ENCODE measurements at regions not wholly inside any gene's neighbourhood (a gene's known extent, or its start where the extent isn't known, plus 50 kb on each side); places are given as distances from the start of the nearest gene placed in this dataset.

DNA sequence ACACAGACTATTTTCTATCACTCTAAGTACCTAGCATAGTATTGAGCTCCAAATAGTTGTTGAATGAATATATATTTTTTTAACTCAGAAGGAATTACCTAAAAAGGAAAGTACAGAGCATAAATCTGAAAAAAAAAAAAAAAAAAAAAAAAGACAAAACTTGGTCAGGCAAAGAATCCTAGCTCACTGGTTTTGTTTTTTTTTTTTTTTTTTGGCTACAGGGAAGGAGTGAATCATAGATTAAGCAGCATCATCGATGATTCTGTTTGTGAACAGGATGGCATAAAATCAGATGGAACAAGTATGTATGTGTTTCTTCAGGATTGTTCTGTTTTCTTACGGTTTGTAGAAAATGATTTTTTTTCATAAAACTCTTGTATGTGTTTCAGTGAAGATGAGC is 66.1 kb upstream of the BCAT1 start:
- TF ChIP-seq, protein P1, sequence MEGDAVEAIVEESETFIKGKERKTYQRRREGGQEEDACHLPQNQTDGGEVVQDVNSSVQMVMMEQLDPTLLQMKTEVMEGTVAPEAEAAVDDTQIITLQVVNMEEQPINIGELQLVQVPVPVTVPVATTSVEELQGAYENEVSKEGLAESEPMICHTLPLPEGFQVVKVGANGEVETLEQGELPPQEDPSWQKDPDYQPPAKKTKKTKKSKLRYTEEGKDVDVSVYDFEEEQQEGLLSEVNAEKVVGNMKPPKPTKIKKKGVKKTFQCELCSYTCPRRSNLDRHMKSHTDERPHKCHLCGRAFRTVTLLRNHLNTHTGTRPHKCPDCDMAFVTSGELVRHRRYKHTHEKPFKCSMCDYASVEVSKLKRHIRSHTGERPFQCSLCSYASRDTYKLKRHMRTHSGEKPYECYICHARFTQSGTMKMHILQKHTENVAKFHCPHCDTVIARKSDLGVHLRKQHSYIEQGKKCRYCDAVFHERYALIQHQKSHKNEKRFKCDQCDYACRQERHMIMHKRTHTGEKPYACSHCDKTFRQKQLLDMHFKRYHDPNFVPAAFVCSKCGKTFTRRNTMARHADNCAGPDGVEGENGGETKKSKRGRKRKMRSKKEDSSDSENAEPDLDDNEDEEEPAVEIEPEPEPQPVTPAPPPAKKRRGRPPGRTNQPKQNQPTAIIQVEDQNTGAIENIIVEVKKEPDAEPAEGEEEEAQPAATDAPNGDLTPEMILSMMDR (IDR thresholded peaks at IDR 0.05; ENCODE audit: insufficient read depth, low read depth, low read length), result no peak
- H3K4me3 ChIP-seq (ENCODE audit: low read depth, low read length), result no peak overlapping the region
- DNase-seq (ENCODE audit: low read depth), result no peak

DNA sequence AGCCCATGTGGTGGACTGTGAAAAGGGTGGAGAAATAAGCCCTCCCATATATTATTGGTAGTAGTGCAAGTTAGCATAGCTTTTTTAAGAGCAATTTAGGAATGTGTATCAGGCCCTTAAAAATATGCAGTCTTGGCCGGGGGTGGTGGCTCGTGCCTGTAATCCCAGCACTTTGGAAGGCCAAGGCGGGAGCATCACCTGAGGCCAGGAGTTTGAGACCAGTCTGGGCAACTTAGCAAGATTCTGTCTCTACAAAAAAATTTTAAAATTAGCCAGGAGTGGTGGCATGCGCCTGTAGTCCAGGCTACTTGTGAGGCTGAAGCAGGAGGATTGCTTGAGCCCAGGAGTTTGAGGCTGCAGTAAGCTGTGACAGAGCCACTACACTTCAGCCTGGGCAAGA is 64.2 kb upstream of the BCAT1 start:
- no peak for DNase-seq (ENCODE audit: low read depth)
- TF ChIP-seq, protein P1 (IDR thresholded peaks at IDR 0.05; ENCODE audit: insufficient read depth, low read depth, low read length), result no peak
- no peak overlapping the region for H3K4me3 ChIP-seq (ENCODE audit: low read depth, low read length)

DNA sequence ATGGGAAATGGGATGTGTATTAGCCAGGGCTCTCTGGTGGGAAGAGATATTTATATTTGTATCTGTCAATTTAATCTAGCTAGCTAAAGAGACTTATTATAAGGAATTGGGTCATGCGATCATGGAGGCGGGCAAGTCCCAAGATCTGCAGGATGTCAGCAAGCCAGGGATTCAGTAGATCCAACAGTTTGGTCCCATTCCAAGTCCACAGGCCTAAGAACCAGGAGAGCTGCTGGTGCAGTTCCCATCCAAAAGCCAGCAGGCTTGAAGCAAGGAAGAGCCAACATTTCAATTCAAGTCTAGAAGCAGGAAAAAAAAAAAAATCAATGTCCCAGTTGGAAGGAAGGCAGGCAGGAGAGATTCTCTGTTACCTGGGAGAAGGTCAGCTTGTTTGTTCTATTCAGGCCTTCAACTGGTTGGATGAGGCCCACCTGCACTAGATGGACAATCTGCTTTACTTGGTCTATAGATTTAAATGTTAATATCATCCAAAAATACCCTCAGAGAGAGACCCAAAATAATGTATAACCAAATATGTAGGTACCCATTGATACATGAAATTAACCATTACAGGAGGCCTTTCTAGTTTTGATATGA is 60.7 kb upstream of the BCAT1 start:
- DNase-seq (ENCODE audit: low read depth), result no peak
- TF ChIP-seq, protein P1 (IDR thresholded peaks at IDR 0.05; ENCODE audit: insufficient read depth, low read depth, low read length), result no peak
- H3K4me3 ChIP-seq (ENCODE audit: low read depth, low read length), result no peak overlapping the region

DNA sequence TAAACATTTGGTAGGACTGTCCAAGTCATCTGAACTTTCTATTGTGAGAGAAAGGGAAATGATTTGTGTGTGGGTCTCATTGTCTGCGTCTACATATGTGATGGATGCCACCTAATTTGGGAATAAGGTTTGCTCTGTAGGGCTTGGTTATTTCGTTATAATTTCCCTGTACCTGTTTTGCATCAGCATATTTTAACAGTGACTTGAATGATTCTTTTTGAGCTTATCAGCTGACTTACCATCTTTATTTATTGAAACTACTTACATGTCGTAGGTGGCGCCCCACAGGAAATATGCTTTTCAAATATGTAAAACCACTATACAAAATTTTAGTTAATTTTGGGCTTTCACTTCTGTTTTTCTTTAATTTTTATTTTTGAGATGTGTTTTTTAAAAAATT is 56.5 kb upstream of the BCAT1 start:
- DNase-seq (ENCODE audit: low read depth), result no peak
- H3K4me3 ChIP-seq (ENCODE audit: low read depth, low read length), result no peak overlapping the region
- TF ChIP-seq, protein P1 (IDR thresholded peaks at IDR 0.05; ENCODE audit: insufficient read depth, low read depth, low read length), result no peak

DNA sequence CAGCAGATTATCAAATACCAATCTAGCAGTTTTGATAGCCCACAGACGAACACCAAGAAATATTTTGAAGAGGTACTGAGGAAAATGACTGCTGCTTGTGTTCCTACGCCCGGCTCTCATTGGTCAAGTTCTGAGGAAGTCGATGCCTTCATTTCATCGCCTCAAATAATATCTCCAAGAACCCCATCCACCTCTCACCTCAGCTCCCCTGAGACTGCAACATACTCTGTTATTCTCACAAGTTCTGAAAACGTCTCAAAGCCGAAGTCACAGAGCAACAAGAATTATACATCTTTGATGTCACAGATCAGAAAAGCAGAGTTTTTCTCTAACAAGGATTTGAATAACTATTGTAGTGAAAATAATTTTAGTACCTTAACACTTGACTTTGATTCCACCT is 55.5 kb upstream of the BCAT1 start:
- TF ChIP-seq, protein P1 (IDR thresholded peaks at IDR 0.05; ENCODE audit: insufficient read depth, low read depth, low read length), result no peak
- no peak overlapping the region for H3K4me3 ChIP-seq (ENCODE audit: low read depth, low read length)
- no peak for DNase-seq (ENCODE audit: low read depth)

DNA sequence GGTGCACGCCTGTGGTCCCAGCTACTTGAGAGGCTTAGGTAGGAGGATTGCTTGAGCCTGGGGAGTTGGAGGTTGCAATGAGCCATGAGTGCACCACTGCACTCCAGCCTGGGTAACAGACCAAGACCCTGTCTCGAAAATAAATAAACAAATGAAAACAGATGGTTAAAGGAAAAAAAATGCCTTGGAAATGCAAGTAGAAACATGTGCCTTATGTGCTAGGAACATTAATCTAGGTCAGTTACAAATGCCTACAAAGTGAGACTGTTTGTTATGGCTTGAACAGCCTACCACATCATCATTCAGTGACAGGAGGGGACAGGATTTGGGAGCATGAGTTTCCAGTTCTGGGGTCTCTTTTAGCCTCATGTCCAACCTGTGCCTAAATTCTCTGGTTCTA is 52.4 kb upstream of the BCAT1 start:
- no peak for DNase-seq (ENCODE audit: low read depth)
- H3K4me3 ChIP-seq (ENCODE audit: low read depth, low read length), result no peak overlapping the region
- TF ChIP-seq, protein P1 (IDR thresholded peaks at IDR 0.05; ENCODE audit: insufficient read depth, low read depth, low read length), result no peak
